Activated CD4-positive, CD25-positive, alpha-beta regulatory T cell treated with anti-CD3 and anti-CD28 coated beads, Interleukin-2, amount 50 U/mL, for 16 hours (primary cell): ENCODE measurements at regions not wholly inside any gene's neighbourhood (a gene's known extent, or its start where the extent isn't known, plus 50 kb on each side); places are given as distances from the start of the nearest gene placed in this dataset.
"Not testable (repeated sequence)": the region's sequence is repeated elsewhere in the genome, so short reads cannot be mapped to it uniquely, and the experiment has no call there.

ENCODE experiments used
- DNase-seq: peaks from one replicate; pipeline ENCODE4 v3.0.0-alpha.2; 2020; ENCODE audit warnings: low read depth, low spot score

- DNase-seq: no peak
Measured at GRCh38 chr4:26239801-26240200, 81.0 kb upstream of the RBPJ start.

- no peak for DNase-seq
Measured at GRCh38 chr4:26241179-26241578, 79.6 kb upstream of the RBPJ start.

- no peak for DNase-seq
Measured at GRCh38 chr4:26242451-26242850, 78.4 kb upstream of the RBPJ start.

- DNase-seq: not testable (repeated sequence)
Measured at GRCh38 chr4:26244138-26244537, 76.7 kb upstream of the RBPJ start.

GRCh38 chr4:26248647-26249046 is 72.2 kb upstream of the RBPJ start:
- no peak for DNase-seq

GRCh38 chr4:26252349-26253025 is 68.3 kb upstream of the RBPJ start:
- no peak for DNase-seq

- no peak for DNase-seq
Measured at GRCh38 chr4:26253968-26254367, 66.8 kb upstream of the RBPJ start.

GRCh38 chr4:26255989-26256388 is 64.8 kb upstream of the RBPJ start:
- no peak for DNase-seq

GRCh38 chr4:26257444-26257843 is 63.4 kb upstream of the RBPJ start:
- DNase-seq: not testable (repeated sequence)

GRCh38 chr4:26257850-26258249 is 63.0 kb upstream of the RBPJ start:
- no peak for DNase-seq

GRCh38 chr4:26260571-26260970 is 60.2 kb upstream of the RBPJ start:
- no peak for DNase-seq

GRCh38 chr4:26261405-26261804 is 59.4 kb upstream of the RBPJ start:
- no peak for DNase-seq

- no peak for DNase-seq
Measured at GRCh38 chr4:26263165-26263564, 57.6 kb upstream of the RBPJ start.

GRCh38 chr4:26264109-26264508 is 56.7 kb upstream of the RBPJ start:
- no peak for DNase-seq

GRCh38 chr4:26267087-26267486 is 53.7 kb upstream of the RBPJ start:
- no peak for DNase-seq

- no peak for DNase-seq
Measured at GRCh38 chr4:26268246-26268645, 52.6 kb upstream of the RBPJ start.

- DNase-seq: no peak
Measured at GRCh38 chr4:26269038-26269437, 51.8 kb upstream of the RBPJ start.
